ENCODE measurements at regions not wholly inside any gene's neighbourhood (a gene's known extent, or its start where the extent isn't known, plus 50 kb on each side); places are given as distances from the start of the nearest gene placed in this dataset.
A peak's percentile ranks its signal among the peaks of the same experiment; 100 is the strongest.

DNA sequence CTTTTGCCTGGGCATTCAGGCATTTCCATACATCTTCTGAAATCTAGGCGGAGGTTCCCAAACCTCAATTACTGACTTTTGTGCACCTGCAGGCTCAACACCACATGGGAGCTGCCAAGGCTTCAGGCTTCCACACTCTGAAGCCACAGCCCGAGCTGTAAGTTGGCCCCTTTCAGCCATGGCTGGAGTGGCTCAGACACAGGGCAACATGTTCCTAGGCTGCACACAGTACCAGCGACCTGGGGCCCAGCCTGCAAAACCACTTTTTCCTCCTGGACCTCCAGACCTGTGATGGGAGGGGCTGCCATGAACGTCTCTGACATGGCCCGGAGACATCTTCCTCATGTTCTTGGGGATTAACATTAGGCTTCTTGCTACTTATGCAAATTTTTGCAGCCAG, 1558.2 kb upstream of the PCDH20 start:
- TF ChIP-seq, protein P1, sequence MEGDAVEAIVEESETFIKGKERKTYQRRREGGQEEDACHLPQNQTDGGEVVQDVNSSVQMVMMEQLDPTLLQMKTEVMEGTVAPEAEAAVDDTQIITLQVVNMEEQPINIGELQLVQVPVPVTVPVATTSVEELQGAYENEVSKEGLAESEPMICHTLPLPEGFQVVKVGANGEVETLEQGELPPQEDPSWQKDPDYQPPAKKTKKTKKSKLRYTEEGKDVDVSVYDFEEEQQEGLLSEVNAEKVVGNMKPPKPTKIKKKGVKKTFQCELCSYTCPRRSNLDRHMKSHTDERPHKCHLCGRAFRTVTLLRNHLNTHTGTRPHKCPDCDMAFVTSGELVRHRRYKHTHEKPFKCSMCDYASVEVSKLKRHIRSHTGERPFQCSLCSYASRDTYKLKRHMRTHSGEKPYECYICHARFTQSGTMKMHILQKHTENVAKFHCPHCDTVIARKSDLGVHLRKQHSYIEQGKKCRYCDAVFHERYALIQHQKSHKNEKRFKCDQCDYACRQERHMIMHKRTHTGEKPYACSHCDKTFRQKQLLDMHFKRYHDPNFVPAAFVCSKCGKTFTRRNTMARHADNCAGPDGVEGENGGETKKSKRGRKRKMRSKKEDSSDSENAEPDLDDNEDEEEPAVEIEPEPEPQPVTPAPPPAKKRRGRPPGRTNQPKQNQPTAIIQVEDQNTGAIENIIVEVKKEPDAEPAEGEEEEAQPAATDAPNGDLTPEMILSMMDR (IDR thresholded peaks at IDR 0.05; ENCODE audit: low read depth, low read length) = no peak
- Histone ChIP-seq H3K27ac (no peak overlapping the region), H3K4me3 (ENCODE audit: low read depth, low read length) (no peak overlapping the region), H3K36me3 (no peaks in the 10 kb centered on the region), H3K9me3 (ENCODE audit: severe bottlenecking) (no peaks in the 10 kb centered on the region), H3K27me3 (ENCODE audit: insufficient read depth, low read depth, severe bottlenecking) (no peaks in the 10 kb centered on the region)
- DNase-seq = no peak

DNA sequence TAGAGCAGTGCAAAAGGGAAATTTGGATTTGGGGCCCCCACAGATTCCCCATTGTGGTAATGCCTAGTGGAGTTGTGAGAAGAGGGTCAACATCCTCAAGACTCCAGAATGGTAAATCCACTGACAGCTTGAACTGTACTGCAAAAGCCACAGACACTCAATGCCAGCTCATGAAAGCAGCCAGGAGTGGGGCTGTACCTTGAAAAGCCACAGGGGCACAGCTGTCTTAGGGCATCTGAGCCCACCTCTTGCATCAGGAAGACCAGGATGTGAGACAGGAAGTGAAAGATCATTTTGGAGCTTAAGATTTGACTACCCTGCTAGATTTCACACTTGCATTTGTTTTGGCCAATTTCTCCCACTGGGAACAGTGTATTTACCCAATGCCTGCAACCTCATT, 1548.9 kb upstream of the PCDH20 start:
- H3K4me3 ChIP-seq (ENCODE audit: low read depth, low read length) = no peak overlapping the region
- no peaks in the 10 kb centered on the region for H3K36me3 ChIP-seq
- no peak overlapping the region for H3K27ac ChIP-seq
- H3K9me3 ChIP-seq (ENCODE audit: severe bottlenecking) = no peaks in the 10 kb centered on the region
- TF ChIP-seq, protein P1 (IDR thresholded peaks at IDR 0.05; ENCODE audit: low read depth, low read length) = no peak
- H3K27me3 ChIP-seq (ENCODE audit: insufficient read depth, low read depth, severe bottlenecking) = no peaks in the 10 kb centered on the region
- DNase-seq = no peak

DNA sequence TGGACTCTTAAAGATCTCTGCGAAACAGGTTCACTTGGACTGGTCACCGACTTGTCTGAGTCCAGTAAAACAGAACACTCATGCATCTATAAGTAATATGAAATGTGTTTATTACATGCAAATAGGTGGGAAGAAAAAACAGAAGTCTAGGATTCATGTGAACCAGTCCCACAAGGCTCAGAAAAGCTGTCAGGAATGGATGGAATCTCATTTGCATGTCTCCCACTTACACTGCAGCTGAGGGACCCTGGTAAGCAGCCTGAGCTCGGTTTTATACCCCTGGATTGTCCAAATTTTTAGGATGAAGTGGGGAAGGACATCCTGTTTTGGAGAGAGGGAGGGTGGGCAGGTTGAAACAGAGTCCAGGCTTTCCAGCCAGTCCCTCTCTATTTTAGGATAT, 1545.1 kb upstream of the PCDH20 start:
- Histone ChIP-seq H3K9me3 (ENCODE audit: severe bottlenecking) (no peaks in the 10 kb centered on the region), H3K36me3 (no peaks in the 10 kb centered on the region), H3K4me3 (ENCODE audit: low read depth, low read length) (no peak overlapping the region), H3K27me3 (ENCODE audit: insufficient read depth, low read depth, severe bottlenecking) (no peaks in the 10 kb centered on the region), H3K27ac (no peak overlapping the region)
- TF ChIP-seq, protein P1 (IDR thresholded peaks at IDR 0.05; ENCODE audit: low read depth, low read length) = no peak
- no peak for DNase-seq

DNA sequence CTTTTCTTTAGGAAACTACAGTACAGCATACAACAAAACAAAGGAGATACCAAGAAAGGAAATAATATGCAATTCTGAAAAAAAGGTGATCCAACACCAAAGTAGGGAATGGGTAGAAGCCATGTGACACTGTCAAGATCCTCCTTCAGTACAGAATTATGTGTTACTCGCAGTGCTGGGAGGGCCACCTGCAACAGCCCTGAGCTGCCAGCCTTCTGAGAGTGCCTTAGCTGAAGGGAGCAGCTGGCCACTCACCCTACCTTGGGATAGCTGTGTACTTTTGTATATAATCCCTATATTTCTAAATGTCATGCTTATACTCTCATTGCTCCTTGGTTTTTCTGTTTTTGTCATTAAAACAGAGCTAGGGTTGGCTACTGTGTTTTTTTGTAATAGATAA, 1518.2 kb upstream of the PCDH20 start:
- Histone ChIP-seq H3K27me3 (ENCODE audit: insufficient read depth, low read depth, severe bottlenecking) (no peaks in the 10 kb centered on the region), H3K4me3 (ENCODE audit: low read depth, low read length) (no peak overlapping the region), H3K36me3 (no peaks in the 10 kb centered on the region), H3K9me3 (ENCODE audit: severe bottlenecking) (no peaks in the 10 kb centered on the region), H3K27ac (no peak overlapping the region)
- TF ChIP-seq, protein P1 (IDR thresholded peaks at IDR 0.05; ENCODE audit: low read depth, low read length) = no peak
- peak; percentile 9 for DNase-seq

DNA sequence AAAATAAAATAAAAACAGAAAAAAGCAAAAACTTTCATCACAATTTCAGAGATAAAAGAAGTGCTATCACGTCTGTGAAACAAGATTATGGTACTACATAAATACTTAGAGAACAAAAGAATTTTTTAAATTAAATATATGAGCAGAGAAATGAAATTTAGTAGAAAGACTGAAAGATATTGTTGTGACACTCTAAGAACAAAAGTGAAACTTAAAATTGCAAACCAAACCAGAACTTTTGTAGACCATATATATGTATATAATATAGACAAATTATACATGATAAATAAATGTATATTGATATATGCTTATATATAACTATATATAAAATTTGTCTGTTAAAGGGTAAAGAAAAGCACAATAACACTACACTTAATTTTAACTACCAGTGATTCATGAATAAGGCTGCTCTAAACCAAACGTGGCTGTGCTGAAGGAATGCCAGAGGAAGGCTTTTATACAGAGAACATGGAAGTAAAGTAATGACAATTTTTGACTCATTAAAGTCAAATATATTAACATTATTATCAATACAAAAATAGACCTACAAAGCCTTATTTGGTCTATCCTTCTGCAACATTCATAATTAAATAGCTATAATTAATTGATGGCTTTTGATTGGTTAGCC, 1516.7 kb upstream of the PCDH20 start:
- Histone ChIP-seq H3K27ac (no peak overlapping the region), H3K36me3 (no peaks in the 10 kb centered on the region), H3K27me3 (ENCODE audit: insufficient read depth, low read depth, severe bottlenecking) (no peaks in the 10 kb centered on the region), H3K4me3 (ENCODE audit: low read depth, low read length) (no peak overlapping the region), H3K9me3 (ENCODE audit: severe bottlenecking) (no peaks in the 10 kb centered on the region)
- DNase-seq = no peak
- TF ChIP-seq, protein P1 (IDR thresholded peaks at IDR 0.05; ENCODE audit: low read depth, low read length) = no peak

DNA sequence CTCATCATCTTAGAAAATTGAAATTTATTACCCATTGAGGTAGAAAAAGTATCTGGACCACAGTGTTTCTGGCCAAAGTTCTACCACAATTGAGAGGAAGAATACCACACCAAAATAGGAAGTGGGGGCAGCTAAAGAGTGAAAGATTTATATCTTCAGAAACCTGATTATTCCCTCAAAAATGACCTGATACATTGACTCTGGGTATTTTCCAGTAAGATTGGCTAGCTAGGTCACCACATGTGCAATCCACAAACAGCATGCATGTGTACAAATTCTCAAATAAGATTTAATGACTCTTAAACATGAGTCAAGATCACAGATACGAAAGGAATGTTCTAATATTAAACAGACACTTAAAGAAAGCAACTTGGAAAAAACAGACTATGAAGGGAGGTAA, 1516.2 kb upstream of the PCDH20 start:
- no peaks in the 10 kb centered on the region for H3K9me3 ChIP-seq (ENCODE audit: severe bottlenecking)
- H3K27me3 ChIP-seq (ENCODE audit: insufficient read depth, low read depth, severe bottlenecking) = no peaks in the 10 kb centered on the region
- H3K36me3 ChIP-seq = no peaks in the 10 kb centered on the region
- DNase-seq = no peak
- TF ChIP-seq, protein P1 (IDR thresholded peaks at IDR 0.05; ENCODE audit: low read depth, low read length) = no peak
- no peak overlapping the region for H3K27ac ChIP-seq
- H3K4me3 ChIP-seq (ENCODE audit: low read depth, low read length) = no peak overlapping the region
